HEK293 (cell line): ENCODE measurements at regions not wholly inside any gene's neighbourhood (a gene's known extent, or its start where the extent isn't known, plus 50 kb on each side); places are given as distances from the start of the nearest gene placed in this dataset.

Source experiments
- CTCF ChIA-PET: fragments of 350-600 bp; formaldehyde crosslinking; extraction: SDS; loops from one replicate; lab custom pipeline; 2021; ENCODE audit warnings: antibody characterized with exemption; lab: Yijun Ruan, JAX
- POLR2A ChIA-PET: fragments of 300-600 bp; formaldehyde crosslinking; extraction: SDS; loops from one replicate; lab custom pipeline; 2020; ENCODE audit warnings: antibody characterized with exemption, inconsistent platforms; lab: Yijun Ruan, JAX
- H3K27ac ChIP-seq: fragments of 200-500 bp; sonication (Bioruptor generic); 2 replicates; pipeline ENCODE4 v1.5.1; 2014; ENCODE audit warnings: low read depth, low read length, control low read depth, inconsistent platforms; ENCODE audit errors: extremely low read depth
- H3K36me3 ChIP-seq, 2 experiments: fragments of 200-500 bp in 1 of 2; sonication (Bioruptor generic) in 1 of 2; 1 replicate in 1 of 2; 2 replicates in 1 of 2; pipeline ENCODE4 v1.5.1; 2014 to 2017; ENCODE audit warnings: inconsistent platforms in 2 of 2, low read length in 2 of 2; ENCODE audit not compliant: control insufficient read depth in 2 of 2, insufficient read depth in 1 of 2
- H3K4me1 ChIP-seq: fragments of 200-500 bp; sonication (Bioruptor generic); 2 replicates; pipeline ENCODE4 v1.5.1; 2014; ENCODE audit warnings: mild to moderate bottlenecking, low read length, inconsistent platforms; ENCODE audit not compliant: control insufficient read depth, insufficient read depth
- H3K4me3 ChIP-seq: 2 replicates; pipeline ENCODE4 v1.5.1; 2011; ENCODE audit warnings: low read depth, mild to moderate bottlenecking, control low read depth, low read length, moderate library complexity
- H3K9me3 ChIP-seq: fragments of 200-500 bp; sonication (Bioruptor generic); 2 replicates; pipeline ENCODE4 v1.5.1; 2014; ENCODE audit warnings: low read depth, low read length, inconsistent platforms; ENCODE audit not compliant: control insufficient read depth, insufficient read depth
- GLIS1 ChIP-seq: fragments of 450-650 bp; formaldehyde crosslinking; IDR thresholded peaks from 2 replicates; pipeline ENCODE4 v1.5.1; 2016; ENCODE audit warnings: missing biosample characterization, missing genetic modification characterization
- PRDM2 ChIP-seq: fragments of 450-650 bp; formaldehyde crosslinking; IDR thresholded peaks from 2 replicates; pipeline ENCODE4 v1.5.1; 2016; ENCODE audit warnings: missing biosample characterization, missing genetic modification characterization, borderline replicate concordance
- TRIM28 ChIP-seq: IDR thresholded peaks from 2 replicates; pipeline ENCODE4 v1.6.1; 2011; ENCODE audit warnings: low read length, control low read depth, borderline replicate concordance
- ZIC2 ChIP-seq: fragments of 450-650 bp; formaldehyde crosslinking; IDR thresholded peaks from 2 replicates; pipeline ENCODE4 v1.5.1; 2016; ENCODE audit warnings: missing biosample characterization, missing genetic modification characterization
- ZNF121 ChIP-seq: fragments of 450-650 bp; formaldehyde crosslinking; IDR thresholded peaks from 2 replicates; pipeline ENCODE4 v1.5.1; 2016; ENCODE audit warnings: missing biosample characterization, missing genetic modification characterization
- ZNF174 ChIP-seq: fragments of 450-650 bp; formaldehyde crosslinking; IDR thresholded peaks from 2 replicates; pipeline ENCODE4 v1.5.0; 2017; ENCODE audit warnings: missing biosample characterization, mild to moderate bottlenecking, missing genetic modification characterization
- ZNF184 ChIP-seq: fragments of 450-650 bp; IDR thresholded peaks from 2 replicates; pipeline ENCODE4 v1.5.1; 2018; ENCODE audit warnings: missing biosample characterization, mild to moderate bottlenecking, missing genetic modification characterization
- ZNF280D ChIP-seq: fragments of 450-650 bp; formaldehyde crosslinking; IDR thresholded peaks from 2 replicates; pipeline ENCODE4 v1.5.1; 2016; ENCODE audit warnings: missing biosample characterization, missing genetic modification characterization
- ZNF302 ChIP-seq: fragments of 450-650 bp; formaldehyde crosslinking; IDR thresholded peaks from 2 replicates; pipeline ENCODE4 v1.5.1; 2016; ENCODE audit warnings: missing biosample characterization, missing genetic modification characterization, low read depth
- ZNF645 ChIP-seq: fragments of 450-650 bp; formaldehyde crosslinking; IDR thresholded peaks from 2 replicates; pipeline ENCODE4; 2016; ENCODE audit warnings: missing biosample characterization, missing genetic modification characterization

- ChIA-PET CTCF (interaction anchor here (0.8 kb wide), 1 partner anchor 9 kb away, joined by 3 read pairs; no protein-coding TSS in a partner anchor), POLR2A (no interaction called here)
- Histone ChIP-seq H3K36me3 (no peaks in the 10 kb centered on the region), H3K4me1 (no peaks in the 10 kb centered on the region; the same call in 1 of the 2 replicates), H3K4me3 (no peak overlapping the region), H3K9me3 (no peaks in the 10 kb centered on the region), H3K27ac (no peak overlapping the region)
- TF ChIP-seq ZNF121 (tag by site-specific recombination), result no peak
- TF ChIP-seq ZNF302 (tag by site-specific recombination), result no peak
- TF ChIP-seq PRDM2, result no peak
Measured at GRCh38 chr17:72244956-72245355, 124.1 kb downstream of the SOX9 start.

- Histone ChIP-seq H3K27ac (no peak overlapping the region), H3K36me3 (no peaks in the 10 kb centered on the region), H3K4me3 (no peak overlapping the region), H3K9me3 (no peaks in the 10 kb centered on the region), H3K4me1 (no peaks in the 10 kb centered on the region; the same call in 1 of the 2 replicates)
- CTCF ChIA-PET, result no interaction called here
- POLR2A ChIA-PET, result no interaction called here
- TF ChIP-seq GLIS1 (tag by site-specific recombination) (peak; percentile 35), ZIC2 (tag by site-specific recombination) (peak; percentile 26; the same call in 1 of the 2 replicates), ZNF184 (tag by site-specific recombination) (no peak), TRIM28 (no peak), ZNF280D (tag by site-specific recombination) (no peak)
Measured at GRCh38 chr17:72249441-72249840, 128.6 kb downstream of the SOX9 start.

- TF ChIP-seq ZNF645 (tag by site-specific recombination) (no peak), ZNF174 (no peak)
- no peak overlapping the region for H3K4me3 ChIP-seq
- no peaks in the 10 kb centered on the region for H3K9me3 ChIP-seq
- no peaks in the 10 kb centered on the region for H3K36me3 ChIP-seq
- ChIA-PET POLR2A (no interaction called here), CTCF (no interaction called here)
- no peak overlapping the region for H3K27ac ChIP-seq
- no peaks in the 10 kb centered on the region; the same call in 1 of the 2 replicates for H3K4me1 ChIP-seq
Measured at GRCh38 chr17:72250206-72250605, 129.4 kb downstream of the SOX9 start.
